GM19438 (cell line): ENCODE measurements at regions not wholly inside any gene's neighbourhood (a gene's known extent, or its start where the extent isn't known, plus 50 kb on each side); places are given as distances from the start of the nearest gene placed in this dataset.

ENCODE experiments used
- ATAC-seq: cut with Tn5 transposase; IDR thresholded peaks from one replicate; pipeline ENCODE4 v1.9.1; 2021; ENCODE audit warnings: low read depth; ENCODE audit not compliant: unreplicated experiment

GRCh38 chr2:56508662-56509061 lies 324.9 kb downstream of the CCDC85A start:
- ATAC-seq, result no peak

DNA sequence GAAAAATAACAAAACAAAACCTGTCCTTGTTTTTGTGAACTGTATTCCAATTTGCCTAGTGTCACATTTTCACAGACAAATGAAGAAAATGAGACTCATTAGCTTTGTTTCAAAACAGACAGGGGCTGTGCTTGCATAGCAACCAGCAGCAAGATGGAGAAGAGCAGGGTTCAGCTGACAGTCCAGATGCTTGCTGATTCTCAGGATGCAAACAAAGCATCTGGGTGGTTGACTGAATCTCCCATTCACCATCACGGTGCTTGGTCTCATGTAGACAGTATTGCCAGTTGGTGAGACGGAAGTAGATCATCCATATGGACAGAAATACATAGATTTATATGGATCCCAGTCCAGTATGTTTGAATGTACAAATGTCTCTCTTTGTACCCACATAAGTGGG lies 326.8 kb downstream of the CCDC85A start:
- ATAC-seq, result no peak

DNA sequence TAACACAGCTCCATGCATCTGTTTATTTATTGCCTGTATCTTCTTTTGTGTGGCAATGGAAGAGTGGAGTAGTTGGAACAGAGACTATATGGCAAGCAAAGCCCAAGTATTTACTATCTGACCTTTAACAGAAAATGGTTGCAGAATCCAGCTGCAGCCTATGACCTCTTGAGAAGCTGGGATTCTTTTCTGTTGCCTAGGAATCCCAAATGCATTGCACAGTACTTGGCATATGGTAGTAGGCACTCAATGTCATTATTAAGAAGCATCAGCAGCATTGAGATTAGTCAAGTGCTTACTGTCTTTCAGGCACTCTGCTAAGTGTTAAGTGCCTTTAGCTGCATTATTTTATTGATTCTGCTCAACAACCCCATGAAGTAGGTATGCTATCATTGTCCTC lies 331.6 kb downstream of the CCDC85A start:
- ATAC-seq, result no peak

DNA sequence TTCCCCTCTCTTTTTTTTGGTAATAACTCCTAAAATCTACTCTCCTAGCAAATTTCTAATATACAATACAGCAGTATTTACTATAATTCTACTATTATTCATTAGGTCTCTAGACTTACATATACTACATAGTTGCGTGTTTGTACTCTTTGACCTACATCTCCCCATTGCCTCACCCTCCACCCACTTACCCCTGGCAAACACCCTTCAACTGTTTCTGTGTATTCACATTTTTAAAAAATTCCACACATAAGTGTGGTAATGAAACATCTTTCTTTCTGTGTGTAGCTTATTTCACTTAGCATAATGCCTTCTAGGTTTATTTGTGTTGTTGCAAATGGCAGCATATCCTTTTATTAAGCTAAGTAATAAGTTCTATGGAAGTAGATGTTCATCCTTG lies 336.0 kb downstream of the CCDC85A start:
- no peak for ATAC-seq

GRCh38 chr2:56522605-56523089 lies 338.9 kb downstream of the CCDC85A start:
- ATAC-seq, result no peak

- ATAC-seq, result no peak
Measured at GRCh38 chr2:56523816-56524215, 340.0 kb downstream of the CCDC85A start.

DNA sequence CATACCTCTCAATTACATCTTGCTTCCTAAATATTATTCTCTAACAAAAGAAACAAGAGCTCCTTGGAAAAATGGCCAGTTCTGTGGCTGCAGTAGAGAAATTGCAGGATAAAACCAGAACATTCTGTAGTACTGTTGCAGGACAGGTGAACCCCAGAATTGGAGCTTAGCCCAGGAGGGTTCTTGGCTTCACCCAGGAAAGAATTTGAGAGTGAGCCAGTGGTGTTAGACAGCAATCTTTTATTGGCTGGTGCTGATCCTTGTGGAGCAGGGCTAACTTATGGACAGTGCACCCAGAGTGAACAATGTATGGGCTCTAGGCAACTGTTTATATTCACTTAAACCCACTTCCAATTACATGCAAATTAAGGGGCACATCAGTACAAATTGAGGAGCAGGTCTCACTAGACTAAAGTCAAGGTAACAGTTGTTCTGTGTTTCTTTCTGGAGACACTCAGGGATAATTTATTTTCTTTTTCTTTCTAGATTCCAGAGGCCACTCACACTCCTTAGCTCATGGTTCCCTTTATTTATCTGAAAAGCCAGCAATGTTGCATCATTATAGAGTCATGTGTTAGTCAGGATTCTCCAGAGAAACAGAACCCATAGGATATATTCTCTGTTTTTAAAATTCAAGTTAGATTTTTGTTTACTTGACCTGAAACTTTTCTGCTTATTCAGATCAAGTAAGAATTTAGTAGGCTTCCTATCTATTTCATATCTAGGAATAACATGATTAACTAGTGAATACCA lies 348.1 kb downstream of the CCDC85A start:
- ATAC-seq, result no peak

- no peak for ATAC-seq
Measured at GRCh38 chr2:56534321-56534720, 350.5 kb downstream of the CCDC85A start.

- ATAC-seq, result no peak
Measured at GRCh38 chr2:56537756-56538155, 354.0 kb downstream of the CCDC85A start.

DNA sequence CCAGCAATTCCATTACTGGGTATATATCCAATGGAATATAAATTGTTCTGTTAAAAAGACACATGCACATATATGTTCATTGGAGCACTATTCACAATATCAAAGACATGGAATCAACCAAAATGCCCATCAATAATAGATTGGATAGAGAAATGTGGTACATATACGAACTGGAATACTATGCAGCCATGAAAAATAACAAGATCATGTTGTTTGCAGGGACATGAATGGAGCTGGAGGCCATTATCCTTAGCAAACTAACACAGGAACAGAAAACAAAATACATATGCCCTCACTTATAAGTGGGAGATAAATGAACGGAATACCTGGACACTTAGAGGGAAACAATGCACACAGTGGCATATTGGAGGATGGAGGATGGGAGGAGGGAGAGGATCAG lies 355.8 kb downstream of the CCDC85A start:
- no peak for ATAC-seq

GRCh38 chr2:56540467-56540866 lies 356.7 kb downstream of the CCDC85A start:
- ATAC-seq, result no peak

DNA sequence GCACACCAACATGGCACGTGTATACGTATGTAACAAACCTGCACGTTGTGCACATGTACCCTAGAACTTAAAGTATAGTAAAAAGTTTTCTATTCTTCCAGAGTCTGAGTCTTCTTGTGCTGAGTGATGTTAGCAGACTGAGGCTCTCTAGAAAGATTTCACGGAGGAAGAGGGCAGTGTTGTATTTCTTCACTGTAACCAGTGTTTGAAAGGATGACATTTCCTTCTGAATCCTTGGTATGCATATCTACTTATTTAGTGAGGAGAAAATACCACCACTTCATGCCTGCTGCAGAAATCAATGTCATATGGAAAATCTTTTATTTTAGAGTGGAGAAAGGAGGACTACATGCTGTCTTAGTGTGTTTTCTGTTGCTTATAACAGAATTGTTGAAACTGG lies 357.1 kb downstream of the CCDC85A start:
- no peak for ATAC-seq

- ATAC-seq, result no peak
Measured at GRCh38 chr2:56542213-56542612, 358.4 kb downstream of the CCDC85A start.

- no peak for ATAC-seq
Measured at GRCh38 chr2:56565143-56565542, 381.4 kb downstream of the CCDC85A start.

GRCh38 chr2:56571074-56571473 lies 387.3 kb downstream of the CCDC85A start:
- ATAC-seq, result no peak

DNA sequence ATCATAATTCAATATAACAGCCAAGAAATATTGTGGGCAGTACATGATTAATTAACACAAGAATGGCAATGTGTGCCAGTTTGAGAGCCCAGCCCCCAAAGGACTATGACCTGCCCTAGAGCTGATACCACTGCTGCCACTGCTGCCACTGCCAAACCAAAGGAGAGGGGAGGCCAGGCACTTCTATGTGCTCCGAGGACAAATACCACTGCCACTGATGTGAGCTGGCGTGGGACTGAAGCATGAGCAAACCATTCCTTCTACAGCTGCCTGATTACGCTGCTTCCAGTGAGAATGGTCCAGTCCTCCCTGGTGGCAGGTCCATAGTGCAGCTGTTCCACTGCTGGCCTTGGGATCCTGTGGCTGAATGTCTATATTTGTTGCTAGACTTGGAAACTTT lies 392.2 kb downstream of the CCDC85A start:
- ATAC-seq, result no peak

DNA sequence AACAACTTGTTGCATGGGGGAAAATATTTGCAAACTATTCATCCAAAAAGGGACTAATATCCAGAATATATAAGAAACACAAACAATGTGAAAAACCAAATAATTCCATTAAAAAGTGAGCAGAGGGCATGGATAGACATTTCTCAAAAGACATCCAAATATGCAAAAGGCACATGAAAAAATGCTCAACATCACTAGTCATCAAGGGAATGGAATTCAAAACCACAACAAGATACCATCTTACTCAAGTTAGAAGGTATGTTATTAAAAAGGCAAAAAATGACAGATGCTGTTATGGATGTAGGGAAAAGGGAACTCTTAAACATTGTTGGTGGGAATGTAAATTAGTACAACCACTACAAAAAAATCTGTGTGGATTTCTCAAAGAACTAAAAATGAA lies 396.5 kb downstream of the CCDC85A start:
- ATAC-seq, result no peak

GRCh38 chr2:56582570-56582969 lies 398.8 kb downstream of the CCDC85A start:
- ATAC-seq, result no peak

- no peak for ATAC-seq
Measured at GRCh38 chr2:56583796-56584315, 400.1 kb downstream of the CCDC85A start.

GRCh38 chr2:56587456-56587855 lies 403.7 kb downstream of the CCDC85A start:
- no peak for ATAC-seq

DNA sequence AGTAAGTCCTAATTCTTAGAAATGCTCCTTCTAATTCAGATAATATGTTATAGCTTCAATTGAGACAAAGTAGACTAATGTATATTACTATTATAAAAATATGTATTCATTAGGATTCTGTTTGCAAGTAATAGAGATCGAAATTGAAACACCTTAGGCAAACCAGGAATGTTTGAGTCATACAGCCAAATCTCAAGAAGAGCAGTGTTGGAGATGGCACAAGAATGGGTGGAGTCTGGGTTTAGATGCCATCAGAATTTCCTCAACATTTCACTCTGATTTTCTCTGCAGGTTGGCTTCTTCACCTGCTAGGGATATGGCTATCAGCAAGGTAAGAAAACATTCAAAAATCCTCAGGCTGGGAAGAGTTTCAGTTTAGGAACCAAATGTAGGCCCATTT lies 405.4 kb downstream of the CCDC85A start:
- ATAC-seq, result no peak

DNA sequence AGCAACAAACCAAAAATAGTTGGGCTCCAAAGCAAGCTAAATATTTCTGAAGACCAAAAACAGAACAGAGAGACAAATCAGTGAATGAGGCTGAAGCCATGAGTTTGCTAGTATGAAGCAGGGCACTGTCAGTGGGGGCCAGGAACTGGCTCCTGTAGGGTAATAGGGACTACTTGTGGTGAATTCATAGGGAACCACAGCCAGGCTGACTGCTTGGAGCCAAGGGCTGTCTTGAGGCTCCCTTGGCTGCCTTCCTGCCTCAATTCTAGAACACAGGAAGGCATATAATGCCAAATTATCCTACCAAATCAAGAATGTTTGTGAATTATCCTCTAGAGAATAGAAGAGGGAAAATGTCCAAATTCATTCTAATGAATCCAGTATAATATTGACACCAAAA lies 406.0 kb downstream of the CCDC85A start:
- ATAC-seq, result no peak
